OCI-LY3 (cell line): ENCODE measurements at regions not wholly inside any gene's neighbourhood (a gene's known extent, or its start where the extent isn't known, plus 50 kb on each side); places are given as distances from the start of the nearest gene placed in this dataset.

Experiments used
- CTCF ChIP-seq: fragments of 200-600, 300-600 bp; sonication (generic); IDR thresholded peaks from 2 replicates; pipeline ENCODE4 v1.5.1; 2014; ENCODE audit warnings: antibody characterized with exemption, low read length, low read depth
- EZH2phosphoT487 ChIP-seq: fragments of 200-600 bp; shearing (Covaris generic); IDR thresholded peaks from 2 replicates; pipeline ENCODE4 v1.6.1; 2018; ENCODE audit warnings: antibody characterized with exemption, mixed run types, low read depth

- TF ChIP-seq CTCF, result no peak
- TF ChIP-seq EZH2phosphoT487, result no peak
Observed at GRCh38 chr5:6184481-6184880, 193.9 kb downstream of the MED10 start.
